DMS153 treated with DMSO at 0.1 percent for 48 hours (cell line): ENCODE measurements at regions not wholly inside any gene's neighbourhood (a gene's known extent, or its start where the extent isn't known, plus 50 kb on each side); places are given as distances from the start of the nearest gene placed in this dataset.

ENCODE experiments used
- DNase-seq: peaks from one replicate; lab custom pipeline; 2025; ENCODE audit not compliant: unreplicated experiment; lab: John Stamatoyannopoulos, UW

DNA sequence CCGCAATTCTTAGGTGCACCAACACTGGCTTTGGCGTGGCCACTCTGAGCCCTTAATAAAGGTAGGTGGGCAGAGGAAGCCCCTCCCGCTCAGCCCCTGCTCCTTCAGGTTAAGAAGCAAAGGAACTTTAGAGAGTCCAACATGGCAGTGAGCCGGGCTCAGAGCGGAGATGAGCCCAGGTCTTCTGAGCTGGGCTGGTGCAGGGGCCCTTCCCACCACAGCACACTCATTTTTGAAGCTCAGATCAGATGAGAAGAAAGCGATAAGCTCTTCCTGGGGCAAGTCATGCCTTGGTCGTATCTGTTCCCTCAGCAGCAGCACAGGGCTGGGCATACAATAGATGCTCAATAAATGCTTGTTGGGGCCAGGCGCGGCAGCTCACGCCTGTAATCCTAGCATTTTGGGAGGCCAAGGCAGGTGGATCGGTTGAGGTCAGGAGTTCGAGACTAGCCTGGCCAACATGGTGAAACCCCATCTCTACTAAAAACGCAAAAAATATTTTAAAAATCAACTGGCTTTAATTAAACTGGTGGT lies 51.1 kb upstream of the TARDBP start:
- DNase-seq: no peak

DNA sequence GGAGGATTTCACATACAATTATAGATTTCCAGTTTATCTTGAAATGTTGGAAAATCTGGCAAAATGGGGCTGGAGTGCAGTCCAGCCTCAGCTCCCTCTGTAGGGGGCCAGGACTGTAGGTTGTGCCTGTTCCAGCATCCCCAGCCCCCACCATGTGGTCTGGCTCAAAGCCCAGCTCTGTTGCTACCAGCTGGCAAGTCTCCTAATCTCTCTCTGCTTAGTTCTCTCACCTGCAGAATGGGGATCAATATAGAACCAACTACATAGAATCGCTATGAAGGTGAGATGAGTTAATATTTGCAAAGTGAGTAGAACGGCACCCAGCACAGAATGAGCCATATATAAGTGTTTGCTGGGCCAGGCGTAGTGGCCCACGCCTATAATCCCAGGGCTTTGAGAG lies 50.0 kb upstream of the TARDBP start:
- DNase-seq: peak; percentile 98
